B cell (primary cell): ENCODE measurements at regions not wholly inside any gene's neighbourhood (a gene's known extent, or its start where the extent isn't known, plus 50 kb on each side); places are given as distances from the start of the nearest gene placed in this dataset. TPM values are rescaled to one million over a fixed set of nuclear protein-coding genes. Genes with fewer than 3 reads are reported as not detected.

Experiments
- ATAC-seq: fragments of 200-7000 bp; cut with Tn5 transposase; one replicate; pipeline ENCODE4 v1.10.0; 2021; ENCODE audit warnings: low read depth, mild to moderate bottlenecking, moderate number of reproducible peaks, moderate library complexity
- CTCF ChIA-PET: fragments of 350-600 bp; sonication (Branson Sonifier 250); formaldehyde crosslinking; loops from one replicate; lab custom pipeline; 2021; ENCODE audit warnings: antibody characterized with exemption, inconsistent platforms; lab: Charles Lee
- POLR2A ChIA-PET: fragments of 350-600 bp; sonication (Branson Sonifier 250); formaldehyde crosslinking; loops from one replicate; lab custom pipeline; 2021; ENCODE audit warnings: antibody characterized with exemption; lab: Charles Lee
- DNase-seq: peaks from one replicate; pipeline ENCODE4 v3.0.0; 2013
- H2AFZ ChIP-seq: 2 replicates; pipeline ENCODE4 v1.6.1; 2012; ENCODE audit warnings: mild to moderate bottlenecking, low read depth, low read length; ENCODE audit not compliant: insufficient read depth, poor library complexity, severe bottlenecking
- H3K27ac ChIP-seq, 2 donors: 1 replicate in 1 of 2; 2 replicates in 1 of 2; pipeline ENCODE4 v1.5.1; 2012 to 2013; ENCODE audit warnings: low read length in 2 of 2, mild to moderate bottlenecking in 2 of 2, moderate library complexity in 1 of 2
- H3K27me3 ChIP-seq, 4 experiments: fragments of 200-600 bp in 1 of 4; sonication (generic) in 1 of 4; replicated peaks in 1 of 4; 1 replicate in 2 of 4; 2 replicates in 2 of 4; pipeline versions ENCODE4 v1.6.1 to v1.7.0; 2013 to 2016; ENCODE audit warnings: low read length in 3 of 4, mild to moderate bottlenecking in 2 of 4, mixed read lengths in 1 of 4, moderate library complexity in 1 of 4; ENCODE audit not compliant: insufficient read depth in 4 of 4, control insufficient read depth in 3 of 4; ENCODE audit errors: control extremely low read depth in 1 of 4
- H3K36me3 ChIP-seq, 2 experiments: replicated peaks in 1 of 2; 1 replicate in 1 of 2; 2 replicates in 1 of 2; pipeline versions ENCODE4 v1.6.1 to v1.7.1; 2013; ENCODE audit warnings: low read length in 1 of 2; ENCODE audit not compliant: insufficient read depth in 2 of 2, control insufficient read depth in 1 of 2; ENCODE audit errors: control extremely low read depth in 1 of 2, extremely low read depth in 1 of 2
- H3K4me1 ChIP-seq, 2 donors: fragments of 200-600 bp in 1 of 2; sonication (generic) in 1 of 2; 1 replicate in 1 of 2; 2 replicates in 1 of 2; pipeline versions ENCODE4 v1.5.1 to v1.6.1; 2013 to 2017; ENCODE audit warnings: low read length in 2 of 2; ENCODE audit not compliant: control insufficient read depth in 2 of 2, insufficient read depth in 2 of 2
- H3K4me2 ChIP-seq: replicated peaks from 2 replicates; pipeline ENCODE3; 2012; ENCODE audit warnings: mild to moderate bottlenecking, low read depth, low read length; ENCODE audit not compliant: poor library complexity, severe bottlenecking
- H3K4me3 ChIP-seq, 5 experiments: fragments of 200-600 bp in 1 of 5; sonication (generic) in 1 of 5; 1 replicate in 3 of 5; 2 replicates in 2 of 5; pipeline versions ENCODE4 v1.5.1 to v1.7.0; 2011 to 2016; ENCODE audit warnings: low read length in 4 of 5, mild to moderate bottlenecking in 4 of 5, low read depth in 2 of 5, control low read depth in 1 of 5, moderate library complexity in 1 of 5; ENCODE audit not compliant: insufficient read depth in 1 of 5; ENCODE audit errors: control extremely low read depth in 1 of 5, extremely low read depth in 1 of 5
- H3K79me2 ChIP-seq: fragments of 200-600 bp; sonication (generic); one replicate; pipeline ENCODE4 v1.6.0; 2016; ENCODE audit warnings: low read length; ENCODE audit not compliant: control insufficient read depth, insufficient read depth
- H3K9ac ChIP-seq: fragments of 200-600 bp; sonication (generic); 2 replicates; pipeline ENCODE4 v1.6.1; 2017; ENCODE audit warnings: mild to moderate bottlenecking, low read length, moderate library complexity
- H3K9me3 ChIP-seq, 3 donors: one replicate each; pipeline versions ENCODE4 v1.6.1 to v1.7.1; 2013; ENCODE audit warnings: low read length in 2 of 3; ENCODE audit not compliant: control insufficient read depth in 2 of 3, insufficient read depth in 1 of 3; ENCODE audit errors: control extremely low read depth in 1 of 3
- H4K20me1 ChIP-seq: 2 replicates; pipeline ENCODE4 v1.6.0; 2012; ENCODE audit warnings: mild to moderate bottlenecking, low read length; ENCODE audit not compliant: insufficient read depth, control insufficient read depth, poor library complexity, severe bottlenecking
- H3K27ac Mint-ChIP-seq: one replicate; pipeline ENCODE4 v1.8.0; 2021; ENCODE audit warnings: mixed read lengths
- H3K27me3 Mint-ChIP-seq: one replicate; pipeline ENCODE4 v1.8.0; 2021; ENCODE audit warnings: mixed read lengths
- H3K4me1 Mint-ChIP-seq: one replicate; pipeline ENCODE4 v1.8.0; 2021; ENCODE audit warnings: mixed read lengths
- H3K4me3 Mint-ChIP-seq: one replicate; pipeline ENCODE4 v1.8.0; 2021; ENCODE audit warnings: mixed read lengths
- H3K9me3 Mint-ChIP-seq: one replicate; pipeline ENCODE4 v1.8.0; 2022; ENCODE audit warnings: mixed read lengths; ENCODE audit not compliant: insufficient read depth
- EZH2 ChIP-seq: IDR thresholded peaks from 2 replicates; pipeline ENCODE4 v1.6.1; 2012; ENCODE audit warnings: borderline replicate concordance, low read depth, mild to moderate bottlenecking, moderate library complexity, low read length; ENCODE audit not compliant: insufficient read depth, poor library complexity, severe bottlenecking
- WGBS: methylation state at CpG from one replicate; pipeline ENCODE4 v1.1.5; 2013; ENCODE audit warnings: missing lambda C conversion rate; ENCODE audit not compliant: insufficient coverage; 5-methylcytosine and 5-hydroxymethylcytosine counted together
- intact Hi-C: fragments of 100-400 bp; cut with micrococcal nuclease; formaldehyde crosslinking; loops from one replicate; pipeline ENCODE4 v1.10.0; 2022
- small RNA-seq: library from RNA; depleted of rRNA; stranded (forward); fragments of <200 nt; gene quantifications from one replicate; pipeline ENCODE3, GENCODE V24; 2012; ENCODE audit warnings: low replicate concordance, low read depth; ENCODE audit not compliant: insufficient read length
- TF ChIP-seq, protein P1 (sequence below): fragments of 200-600 bp; IDR thresholded peaks from one replicate; pipeline ENCODE4 v1.8.0; 2022; ENCODE audit warnings: antibody characterized with exemption, mild to moderate bottlenecking

DNA sequence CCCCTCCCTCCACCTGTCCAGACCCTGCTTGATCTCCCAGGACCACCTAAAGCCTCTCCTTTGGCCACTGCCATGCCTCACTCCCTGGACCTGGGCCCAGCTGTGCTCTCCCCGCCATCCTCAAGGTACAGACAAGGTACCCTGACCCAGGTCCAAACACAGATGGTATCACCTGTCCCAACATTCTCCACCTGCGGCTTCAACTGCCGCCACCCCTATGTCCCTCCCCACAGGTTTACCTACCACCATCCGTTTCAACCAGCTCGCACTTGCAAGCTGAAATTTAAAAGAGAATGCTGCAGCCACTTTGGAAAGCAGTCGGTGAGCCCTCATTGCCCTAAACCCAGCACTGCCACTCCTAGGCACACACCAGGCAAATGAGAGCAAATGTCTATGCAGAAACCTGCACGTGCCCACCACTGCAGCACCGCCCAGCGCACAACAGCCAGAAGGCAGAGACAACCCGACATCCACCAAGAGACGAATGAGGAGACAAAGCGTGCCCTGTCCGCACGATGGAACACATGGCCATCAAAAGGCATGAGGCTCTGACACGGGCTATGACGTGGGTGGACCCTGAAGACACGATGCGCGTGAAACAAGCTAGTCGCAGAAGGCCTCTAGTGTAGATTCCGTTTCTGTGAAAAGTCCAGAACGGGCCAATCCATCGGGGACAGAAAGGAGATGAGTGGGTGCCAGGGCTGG, 71.0 kb downstream of the RFLNA start:
- TF ChIP-seq, protein P1, sequence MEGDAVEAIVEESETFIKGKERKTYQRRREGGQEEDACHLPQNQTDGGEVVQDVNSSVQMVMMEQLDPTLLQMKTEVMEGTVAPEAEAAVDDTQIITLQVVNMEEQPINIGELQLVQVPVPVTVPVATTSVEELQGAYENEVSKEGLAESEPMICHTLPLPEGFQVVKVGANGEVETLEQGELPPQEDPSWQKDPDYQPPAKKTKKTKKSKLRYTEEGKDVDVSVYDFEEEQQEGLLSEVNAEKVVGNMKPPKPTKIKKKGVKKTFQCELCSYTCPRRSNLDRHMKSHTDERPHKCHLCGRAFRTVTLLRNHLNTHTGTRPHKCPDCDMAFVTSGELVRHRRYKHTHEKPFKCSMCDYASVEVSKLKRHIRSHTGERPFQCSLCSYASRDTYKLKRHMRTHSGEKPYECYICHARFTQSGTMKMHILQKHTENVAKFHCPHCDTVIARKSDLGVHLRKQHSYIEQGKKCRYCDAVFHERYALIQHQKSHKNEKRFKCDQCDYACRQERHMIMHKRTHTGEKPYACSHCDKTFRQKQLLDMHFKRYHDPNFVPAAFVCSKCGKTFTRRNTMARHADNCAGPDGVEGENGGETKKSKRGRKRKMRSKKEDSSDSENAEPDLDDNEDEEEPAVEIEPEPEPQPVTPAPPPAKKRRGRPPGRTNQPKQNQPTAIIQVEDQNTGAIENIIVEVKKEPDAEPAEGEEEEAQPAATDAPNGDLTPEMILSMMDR = no peak
- no peak for TF ChIP-seq EZH2

More for the DNA sequence above, 71.0 kb downstream of the RFLNA start:
- Histone ChIP-seq H3K27ac (no peak overlapping the region), H3K4me2 (no peak overlapping the region), H2AFZ (no peak overlapping the region), H3K4me3 (no peak overlapping the region), H3K4me1 (no peaks in the 10 kb centered on the region), H4K20me1 (peaks cover 56% of the 10 kb centered on the region), H3K36me3 (peaks cover 0 to 35% of the 10 kb centered on the region in 2 experiments), H3K9me3 (no peaks in the 10 kb centered on the region), H3K27me3 (no peaks in the 10 kb centered on the region), H3K79me2 (peaks cover 36% of the 10 kb centered on the region), H3K9ac (no peak overlapping the region)
- no peak overlapping the region for H3K27ac Mint-ChIP-seq
- ChIA-PET CTCF (no interaction called here), POLR2A (no interaction called here)
- no peaks in the 10 kb centered on the region for H3K27me3 Mint-ChIP-seq
- 91% methylated on average over 21 of the region's 23 CpGs for WGBS
- H3K9me3 Mint-ChIP-seq = no peaks in the 10 kb centered on the region
- no peak overlapping the region for H3K4me3 Mint-ChIP-seq
- DNase-seq (no peak), ATAC-seq (no peak)
- intact Hi-C loops = no loop called here
- H3K4me1 Mint-ChIP-seq = no peaks in the 10 kb centered on the region

Small RNA genes lying in the stretch of these regions (small RNA-seq; reads per million reads assigned to genes)
- not detected for gene AC073916.1
